HG03558 (cell line): ENCODE measurements at regions not wholly inside any gene's neighbourhood (a gene's known extent, or its start where the extent isn't known, plus 50 kb on each side); places are given as distances from the start of the nearest gene placed in this dataset.
"Not testable (repeated sequence)": the region's sequence is repeated elsewhere in the genome, so short reads cannot be mapped to it uniquely, and the experiment has no call there.

Experiments
- ATAC-seq: cut with Tn5 transposase; IDR thresholded peaks from one replicate; pipeline ENCODE4 v1.9.1; 2021; ENCODE audit warnings: moderate number of reproducible peaks; ENCODE audit not compliant: unreplicated experiment; ENCODE audit errors: extremely low read depth

GRCh38 chr7:46131916-46132795 is 211.1 kb upstream of the IGFBP3 start:
- ATAC-seq: no peak

- ATAC-seq: no peak
Measured at GRCh38 chr7:46129831-46130230, 208.8 kb upstream of the IGFBP3 start.

GRCh38 chr7:46127814-46128213 is 206.7 kb upstream of the IGFBP3 start:
- ATAC-seq: no peak

GRCh38 chr7:46126675-46127300 is 205.7 kb upstream of the IGFBP3 start:
- no peak for ATAC-seq

GRCh38 chr7:46123756-46124343 is 202.8 kb upstream of the IGFBP3 start:
- no peak for ATAC-seq

- ATAC-seq: no peak
Measured at GRCh38 chr7:46115410-46115809, 194.3 kb upstream of the IGFBP3 start.

GRCh38 chr7:46109437-46109836 is 188.4 kb upstream of the IGFBP3 start:
- ATAC-seq: no peak

- ATAC-seq: no peak
Measured at GRCh38 chr7:46108272-46108671, 187.2 kb upstream of the IGFBP3 start.

GRCh38 chr7:46107610-46108217 is 186.6 kb upstream of the IGFBP3 start:
- ATAC-seq: no peak

GRCh38 chr7:46100521-46100920 is 179.4 kb upstream of the IGFBP3 start:
- no peak for ATAC-seq

- ATAC-seq: no peak
Measured at GRCh38 chr7:46099076-46099475, 178.0 kb upstream of the IGFBP3 start.

GRCh38 chr7:46091071-46091470 is 170.0 kb upstream of the IGFBP3 start:
- ATAC-seq: no peak

GRCh38 chr7:46089281-46089680 is 168.2 kb upstream of the IGFBP3 start:
- no peak for ATAC-seq

- not testable (repeated sequence) for ATAC-seq
Measured at GRCh38 chr7:46088486-46088885, 167.4 kb upstream of the IGFBP3 start.

GRCh38 chr7:46080595-46081159 is 159.6 kb upstream of the IGFBP3 start:
- ATAC-seq: no peak

GRCh38 chr7:46079421-46079820 is 158.3 kb upstream of the IGFBP3 start:
- no peak for ATAC-seq

GRCh38 chr7:46076527-46076926 is 155.5 kb upstream of the IGFBP3 start:
- no peak for ATAC-seq

GRCh38 chr7:46072722-46073121 is 151.7 kb upstream of the IGFBP3 start:
- no peak for ATAC-seq

GRCh38 chr7:46071601-46072000 is 150.5 kb upstream of the IGFBP3 start:
- ATAC-seq: no peak

- no peak for ATAC-seq
Measured at GRCh38 chr7:46071076-46071475, 150.0 kb upstream of the IGFBP3 start.

GRCh38 chr7:46068159-46068558 is 147.1 kb upstream of the IGFBP3 start:
- no peak for ATAC-seq
